Keratinocyte (primary cell): ENCODE measurements at regions not wholly inside any gene's neighbourhood (a gene's known extent, or its start where the extent isn't known, plus 50 kb on each side); places are given as distances from the start of the nearest gene placed in this dataset.

Experiments
- DNase-seq: peaks from one replicate; pipeline ENCODE4 v3.0.0-alpha.2; 2011; ENCODE audit warnings: low read depth, missing footprints, low spot score
- FAIRE-seq: peaks from 2 replicates; lab custom pipeline; 2011; peaks lifted over from hg19 to GRCh38; lab: Jason Lieb, UNC
- H2AFZ ChIP-seq: 2 replicates; pipeline ENCODE4 v1.6.0; 2012; ENCODE audit warnings: low read length, control low read depth, inconsistent platforms; ENCODE audit not compliant: control insufficient read depth
- H3K27ac ChIP-seq: 2 replicates; pipeline ENCODE4 v1.5.1; 2011; ENCODE audit warnings: low read length; ENCODE audit not compliant: control insufficient read depth, insufficient read depth
- H3K27me3 ChIP-seq: 3 replicates; pipeline ENCODE4 v1.6.0; 2011; ENCODE audit warnings: low read length; ENCODE audit not compliant: control insufficient read depth, insufficient read depth; ENCODE audit errors: extremely low read depth
- H3K36me3 ChIP-seq, 2 experiments: 2 replicates in 1 of 2; 3 replicates in 1 of 2; pipeline ENCODE4 v1.5.1; 2011; ENCODE audit warnings: low read length in 2 of 2, mild to moderate bottlenecking in 1 of 2; ENCODE audit not compliant: control insufficient read depth in 2 of 2, insufficient read depth in 2 of 2; ENCODE audit errors: extremely low read depth in 1 of 2
- H3K4me1 ChIP-seq: 3 replicates; pipeline ENCODE4 v1.5.1; 2011; ENCODE audit warnings: low read length; ENCODE audit not compliant: control insufficient read depth, insufficient read depth; ENCODE audit errors: extremely low read depth
- H3K4me2 ChIP-seq: 3 replicates; pipeline ENCODE4 v1.6.0; 2011; ENCODE audit warnings: low read depth, low read length; ENCODE audit not compliant: control insufficient read depth, insufficient read depth; ENCODE audit errors: extremely low read depth
- H3K4me3 ChIP-seq, 3 experiments: fragments of 200-600 bp in 1 of 3; sonication (generic) in 1 of 3; 2 replicates in 2 of 3; 3 replicates in 1 of 3; pipeline ENCODE4 v1.5.1; 2011 to 2016; ENCODE audit warnings: low read length in 3 of 3, mild to moderate bottlenecking in 3 of 3, control low read depth in 2 of 3, inconsistent platforms in 1 of 3, low read depth in 1 of 3, mixed read lengths in 1 of 3, mixed run types in 1 of 3, moderate library complexity in 1 of 3; ENCODE audit not compliant: control insufficient read depth in 2 of 3, insufficient read depth in 2 of 3; ENCODE audit errors: extremely low read depth in 1 of 3
- H3K79me2 ChIP-seq: 2 replicates; pipeline ENCODE4 v1.6.0; 2012; ENCODE audit warnings: low read length; ENCODE audit not compliant: control insufficient read depth, insufficient read depth
- H3K9ac ChIP-seq: 3 replicates; pipeline ENCODE4 v1.6.0; 2011; ENCODE audit warnings: low read length; ENCODE audit not compliant: control insufficient read depth, insufficient read depth; ENCODE audit errors: extremely low read depth
- H3K9me1 ChIP-seq: 3 replicates; pipeline ENCODE4 v1.6.0; 2011; ENCODE audit warnings: low read length; ENCODE audit not compliant: control insufficient read depth, insufficient read depth; ENCODE audit errors: extremely low read depth
- H3K9me3 ChIP-seq: 2 replicates; pipeline ENCODE4 v1.5.1; 2012; ENCODE audit warnings: low read depth, low read length; ENCODE audit not compliant: control insufficient read depth
- H4K20me1 ChIP-seq: 3 replicates; pipeline ENCODE4 v1.6.0; 2011; ENCODE audit warnings: low read length; ENCODE audit not compliant: control insufficient read depth, insufficient read depth; ENCODE audit errors: extremely low read depth
- CTCF ChIP-seq, 3 experiments: IDR thresholded peaks in 1 of 3; conservative IDR thresholded peaks in 1 of 3; optimal IDR thresholded peaks in 1 of 3; 2 replicates in 2 of 3; 3 replicates in 1 of 3; pipeline versions ENCODE3 to v1.5.1; 2011; ENCODE audit warnings: low read length in 3 of 3, mild to moderate bottlenecking in 3 of 3, moderate library complexity in 2 of 3, control low read depth in 1 of 3, inconsistent platforms in 1 of 3; ENCODE audit not compliant: insufficient read depth in 2 of 3; ENCODE audit errors: extremely low read depth in 1 of 3
- EZH2 ChIP-seq: IDR thresholded peaks from one replicate; pipeline ENCODE4 v1.6.1; 2012; ENCODE audit warnings: inconsistent platforms, mild to moderate bottlenecking, low read length, moderate library complexity
- dilution Hi-C: fragments of 300-500 bp; cut with MboI; formaldehyde crosslinking; loops from one replicate; pipeline ENCODE4 v1.7.0; 2020; ENCODE audit warnings: low sequenced_read_pairs; ENCODE audit not compliant: extremely low pct_ligation_motif_present

DNA sequence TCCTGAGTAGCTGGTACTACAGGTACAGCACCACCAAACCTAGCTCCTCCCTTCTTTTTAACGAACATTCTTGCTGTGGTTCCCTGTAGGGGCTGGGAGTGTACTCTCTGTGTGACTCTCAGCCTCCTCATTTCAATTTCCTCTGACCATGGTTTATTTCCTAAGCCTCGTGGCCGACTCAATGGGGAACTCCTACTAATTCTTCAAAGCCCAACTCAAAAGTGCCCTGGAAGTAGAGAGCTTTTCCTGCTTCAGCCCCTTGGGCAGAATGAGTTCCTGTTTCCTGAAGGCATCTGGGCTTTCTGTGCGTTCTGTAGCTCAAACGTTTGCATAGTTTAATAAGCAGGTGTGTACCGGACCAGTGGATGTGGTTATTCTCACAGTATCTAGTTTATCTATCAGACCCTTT lies 70.9 kb upstream of the ACOT11 start:
- no peak for TF ChIP-seq CTCF (optimal IDR thresholded peaks at IDR 0.05 in 1 of 3, IDR thresholded peaks at IDR 0.05 in 1 of 3, conservative IDR thresholded peaks at IDR 0.05 in 1 of 3; ENCODE audit: extremely low read depth in 1 of 3, insufficient read depth in 2 of 3, low read length in 3 of 3)
- no peak for TF ChIP-seq EZH2
- FAIRE-seq = no peak
- Histone ChIP-seq H3K4me3 (no peak overlapping the region), H3K27me3 (peaks cover 34% of the 10 kb centered on the region), H3K9me3 (no peaks in the 10 kb centered on the region), H3K9ac (no peak overlapping the region), H3K79me2 (no peaks in the 10 kb centered on the region), H4K20me1 (no peaks in the 10 kb centered on the region), H3K27ac (no peak overlapping the region), H3K9me1 (no peaks in the 10 kb centered on the region), H3K4me1 (no peaks in the 10 kb centered on the region), H3K4me2 (no peak overlapping the region), H2AFZ (no peak overlapping the region), H3K36me3 (no peaks in the 10 kb centered on the region)
- DNase-seq = no peak
- dilution Hi-C loops = no loop called here

DNA sequence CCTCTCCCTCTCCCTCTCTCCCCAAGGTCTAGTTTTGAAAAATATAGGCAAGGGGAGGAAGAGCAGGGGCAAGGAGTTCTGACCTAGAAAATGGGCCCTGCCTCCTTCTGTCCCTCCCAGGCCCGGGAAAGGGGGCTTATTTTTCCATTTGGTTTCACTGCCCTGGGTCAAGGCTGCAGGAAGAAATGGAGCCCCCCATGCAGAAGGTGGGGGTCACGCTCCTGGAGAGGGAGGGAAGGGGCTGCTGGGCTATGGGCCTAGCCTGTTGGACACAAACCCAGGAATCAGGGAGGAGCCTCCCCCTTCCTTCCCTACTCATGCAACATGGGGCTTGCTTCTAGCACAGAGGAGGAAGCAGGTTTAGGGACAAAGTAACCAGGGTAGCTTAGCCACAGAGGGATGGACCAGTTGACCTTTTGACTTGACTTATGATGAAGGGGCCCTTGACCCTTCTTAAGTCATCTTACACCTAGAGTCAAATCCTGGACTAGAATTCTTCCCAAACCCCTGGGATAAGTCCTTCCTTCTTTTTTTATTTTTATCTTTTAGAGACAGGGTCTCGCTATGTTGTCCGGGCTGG lies 70.4 kb upstream of the SSBP3 start:
- dilution Hi-C loops = no loop called here
- no peaks in the 10 kb centered on the region for H3K79me2 ChIP-seq
- no peak overlapping the region for H3K9ac ChIP-seq
- no peaks in the 10 kb centered on the region for H3K4me1 ChIP-seq
- no peak for FAIRE-seq
- H3K9me3 ChIP-seq = no peaks in the 10 kb centered on the region
- no peaks in the 10 kb centered on the region for H3K36me3 ChIP-seq
- H4K20me1 ChIP-seq = no peaks in the 10 kb centered on the region
- H2AFZ ChIP-seq = no peak overlapping the region
- peaks cover 36% of the 10 kb centered on the region for H3K27me3 ChIP-seq
- H3K4me3 ChIP-seq = no peak overlapping the region
- H3K9me1 ChIP-seq = no peaks in the 10 kb centered on the region
- DNase-seq = no peak
- H3K4me2 ChIP-seq = no peak overlapping the region
- no peak for TF ChIP-seq CTCF (optimal IDR thresholded peaks at IDR 0.05 in 1 of 3, IDR thresholded peaks at IDR 0.05 in 1 of 3, conservative IDR thresholded peaks at IDR 0.05 in 1 of 3; ENCODE audit: extremely low read depth in 1 of 3, insufficient read depth in 2 of 3, low read length in 3 of 3)
- no peak for TF ChIP-seq EZH2
- no peak overlapping the region for H3K27ac ChIP-seq
